GM06990 (cell line): ENCODE measurements at regions not wholly inside any gene's neighbourhood (a gene's known extent, or its start where the extent isn't known, plus 50 kb on each side); places are given as distances from the start of the nearest gene placed in this dataset.

Experiments
- DNase-seq: peaks from one replicate; pipeline ENCODE4 v3.0.0-alpha.2; 2011; ENCODE audit not compliant: insufficient read length; ENCODE audit errors: extremely low read depth
- H3K27me3 ChIP-seq: replicated peaks from 2 replicates; pipeline ENCODE4 v1.6.0; 2011; ENCODE audit warnings: low read length; ENCODE audit not compliant: control insufficient read depth, insufficient read depth
- H3K36me3 ChIP-seq: 2 replicates; pipeline ENCODE4 v1.5.1; 2011; ENCODE audit warnings: low read length; ENCODE audit not compliant: control insufficient read depth, insufficient read depth
- H3K4me3 ChIP-seq: replicated peaks from 2 replicates; pipeline ENCODE4 v1.5.1; 2011; ENCODE audit warnings: low read depth, mild to moderate bottlenecking, control low read depth, low read length
- CTCF ChIP-seq: IDR thresholded peaks from 2 replicates; pipeline ENCODE4 v1.5.1; 2011; ENCODE audit warnings: low read length, control low read depth, mild to moderate bottlenecking, inconsistent platforms; ENCODE audit not compliant: insufficient read depth, poor library complexity, severe bottlenecking

DNA sequence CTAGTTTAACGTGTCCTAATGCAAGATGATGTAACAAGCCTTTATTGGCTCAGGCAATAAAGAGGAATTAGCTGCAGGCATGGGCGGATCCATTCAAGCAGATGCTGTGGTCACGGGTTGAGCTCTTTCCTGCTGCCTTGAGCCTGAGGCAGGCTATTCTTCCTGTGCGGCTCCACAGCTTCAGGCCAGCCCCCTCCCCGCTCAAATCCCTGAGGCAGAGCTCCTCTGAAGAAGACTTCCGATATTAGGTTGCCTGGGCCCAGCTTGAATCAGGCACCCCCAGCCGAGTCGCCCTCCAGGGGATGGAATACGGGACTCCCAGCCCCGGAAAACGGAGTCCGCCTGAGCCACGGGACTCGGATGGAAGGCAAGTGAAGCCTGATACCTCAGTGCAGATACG lies 95.0 kb upstream of the RUFY1 start:
- Histone ChIP-seq H3K27me3 (no peaks in the 10 kb centered on the region), H3K36me3 (no peaks in the 10 kb centered on the region), H3K4me3 (no peak overlapping the region)
- TF ChIP-seq CTCF = no peak
- no peak for DNase-seq

DNA sequence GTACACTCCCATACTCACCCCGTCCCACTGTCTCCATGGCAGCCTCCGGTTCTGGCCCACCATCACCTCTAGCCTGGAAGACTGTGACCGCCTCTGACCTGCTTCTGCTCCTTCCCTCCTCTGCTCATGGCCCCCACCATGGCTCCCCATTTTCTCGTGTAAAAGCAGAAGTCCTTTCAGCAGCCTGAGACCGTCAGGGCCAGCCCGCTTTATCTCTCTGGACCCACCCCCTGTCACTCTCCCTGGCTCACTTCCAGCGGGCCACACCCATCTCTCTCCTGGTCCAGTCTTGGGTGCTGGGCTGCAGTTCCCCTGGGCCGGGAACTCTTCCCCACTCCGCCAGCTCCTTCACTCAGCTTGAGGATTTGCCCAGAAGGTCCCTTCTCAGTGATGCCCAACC lies 96.0 kb upstream of the RUFY1 start:
- Histone ChIP-seq H3K36me3 (no peaks in the 10 kb centered on the region), H3K27me3 (no peaks in the 10 kb centered on the region), H3K4me3 (no peak overlapping the region)
- no peak for DNase-seq
- no peak for TF ChIP-seq CTCF

GRCh38 chr5:179453616-179454015 lies 96.7 kb upstream of the RUFY1 start:
- Histone ChIP-seq H3K4me3 (no peak overlapping the region), H3K36me3 (no peaks in the 10 kb centered on the region), H3K27me3 (no peaks in the 10 kb centered on the region)
- no peak for DNase-seq
- TF ChIP-seq CTCF = no peak

GRCh38 chr5:179452356-179453230 lies 97.8 kb upstream of the RUFY1 start:
- no peak for TF ChIP-seq CTCF
- no peak overlapping the region for H3K4me3 ChIP-seq
- H3K36me3 ChIP-seq = no peaks in the 10 kb centered on the region
- no peak for DNase-seq
- H3K27me3 ChIP-seq = no peaks in the 10 kb centered on the region

DNA sequence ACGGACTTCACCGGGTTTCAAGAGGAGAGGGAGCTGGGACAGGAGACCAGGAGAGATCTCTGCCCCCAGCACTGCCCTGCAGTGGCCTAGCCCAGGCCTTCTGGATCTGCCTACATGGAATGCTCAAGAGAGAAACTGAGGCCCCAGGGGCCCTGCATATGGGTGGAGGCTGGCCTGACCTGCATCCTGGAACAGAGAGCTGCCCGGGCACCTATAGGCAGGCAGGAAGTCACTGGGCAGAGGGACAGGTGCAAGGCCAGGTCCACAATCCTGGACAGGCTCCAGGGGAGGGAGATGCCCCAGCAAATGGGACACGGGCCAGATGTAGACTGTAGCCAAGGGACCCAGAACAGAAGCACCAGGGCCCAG lies 98.5 kb upstream of the RUFY1 start:
- Histone ChIP-seq H3K27me3 (no peaks in the 10 kb centered on the region), H3K36me3 (no peaks in the 10 kb centered on the region), H3K4me3 (no peak overlapping the region)
- no peak for TF ChIP-seq CTCF
- DNase-seq = no peak
